Stimulated activated CD4-positive, alpha-beta T cell treated with anti-CD3 and anti-CD28 coated beads, Interleukin-1b, Interleukin-23, amount 100 ng/mL, for 24 hours (primary cell): ENCODE measurements at regions not wholly inside any gene's neighbourhood (a gene's known extent, or its start where the extent isn't known, plus 50 kb on each side); places are given as distances from the start of the nearest gene placed in this dataset.

Experiments
- DNase-seq, 4 experiments: peaks; one replicate each; pipeline ENCODE4 v3.0.0-alpha.2; 2020; ENCODE audit warnings: low read depth in 4 of 4, low spot score in 1 of 4

DNA sequence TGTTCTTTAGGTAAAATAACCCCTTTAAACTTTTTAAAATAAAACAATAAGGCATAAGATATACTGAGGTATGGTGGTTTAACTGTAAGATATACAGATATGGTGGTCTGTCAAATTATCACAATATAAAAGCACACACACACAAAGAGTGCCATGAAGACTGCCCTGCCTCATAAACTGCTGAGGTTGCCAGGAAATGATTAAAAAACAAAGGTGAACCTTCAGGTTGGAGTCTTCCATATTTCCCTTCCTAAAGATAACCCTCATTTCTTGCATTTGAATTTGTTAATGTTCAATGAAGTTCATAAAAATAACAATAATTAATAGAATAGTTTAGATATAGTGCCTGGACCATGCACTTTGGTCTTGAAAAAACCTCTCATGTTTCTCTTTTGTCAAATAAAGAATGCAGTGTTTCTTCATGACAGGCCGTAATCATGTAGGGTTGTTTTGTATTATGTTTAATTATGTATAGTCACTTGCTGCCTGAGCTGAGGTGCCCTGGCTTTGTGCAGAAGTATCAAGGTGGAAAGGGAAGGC is 123.6 kb upstream of the B3GALT2 start:
- no peak for DNase-seq

DNA sequence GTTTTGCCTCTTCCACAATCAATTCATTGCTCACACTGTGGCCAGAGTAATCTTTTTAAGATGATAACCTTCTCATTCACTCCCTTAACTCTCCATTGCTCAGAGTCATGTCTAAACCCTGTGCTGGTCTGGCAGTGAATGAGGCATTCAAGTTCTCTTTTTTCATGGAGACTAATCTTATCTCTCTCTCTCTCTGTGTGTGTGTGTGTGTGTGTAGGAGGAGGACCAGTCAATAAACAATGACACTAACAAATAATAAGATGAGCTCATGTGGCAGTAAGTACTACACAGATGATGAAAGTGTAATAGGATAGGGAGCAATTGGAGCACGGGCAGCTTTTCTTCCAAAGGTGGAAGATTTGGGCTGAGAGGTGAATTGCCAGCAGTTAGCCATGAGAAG is 122.0 kb upstream of the B3GALT2 start:
- DNase-seq = no peak

DNA sequence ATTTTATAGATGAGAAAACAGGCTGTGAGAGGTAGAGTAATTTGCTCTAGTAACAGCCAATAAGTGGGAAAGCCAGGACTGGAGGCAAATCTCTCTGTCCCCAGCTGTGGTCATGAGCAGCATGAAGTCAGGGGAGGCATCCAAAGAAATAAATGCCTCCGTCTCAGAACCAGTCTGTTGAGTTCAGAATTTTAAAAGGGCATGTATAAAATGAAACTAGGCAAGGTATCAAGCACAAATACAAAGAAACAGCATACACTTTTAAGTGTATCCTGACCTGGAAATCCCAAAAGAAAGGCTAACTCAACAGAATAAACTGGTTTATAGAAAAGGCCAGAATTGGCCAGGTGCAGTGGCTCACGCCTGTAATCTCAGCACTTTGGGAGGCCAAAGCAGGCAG is 120.0 kb upstream of the B3GALT2 start:
- DNase-seq = no peak
